BJ (cell line): ENCODE measurements at regions not wholly inside any gene's neighbourhood (a gene's known extent, or its start where the extent isn't known, plus 50 kb on each side); places are given as distances from the start of the nearest gene placed in this dataset.
"Not testable (repeated sequence)": the region's sequence is repeated elsewhere in the genome, so short reads cannot be mapped to it uniquely, and the experiment has no call there.

Experiments
- CTCF ChIA-PET: fragments of 350-600 bp; formaldehyde crosslinking; extraction: SDS; loops from one replicate; lab custom pipeline; 2021; ENCODE audit warnings: antibody characterized with exemption, inconsistent platforms; lab: Yijun Ruan, JAX
- POLR2A ChIA-PET: fragments of 300-600 bp; sonication (Branson Sonifier 250); formaldehyde crosslinking; extraction: SDS; loops from one replicate; lab custom pipeline; 2021; ENCODE audit warnings: antibody characterized with exemption; lab: Charles Lee
- DNase-seq: peaks from one replicate; pipeline ENCODE4 v3.0.0-alpha.2; 2011; ENCODE audit warnings: low read depth
- H3K27me3 ChIP-seq: 2 replicates; pipeline ENCODE4 v1.6.0; 2011; ENCODE audit warnings: low read length; ENCODE audit not compliant: control insufficient read depth, insufficient read depth
- H3K36me3 ChIP-seq: 2 replicates; pipeline ENCODE4 v1.5.1; 2011; ENCODE audit warnings: low read length; ENCODE audit not compliant: control insufficient read depth, insufficient read depth
- H3K4me3 ChIP-seq: 2 replicates; pipeline ENCODE4 v1.5.1; 2011; ENCODE audit warnings: low read depth, mild to moderate bottlenecking, control low read depth, low read length
- CTCF ChIP-seq: IDR thresholded peaks from 2 replicates; pipeline ENCODE4 v1.5.1; 2011; ENCODE audit warnings: low read depth, mild to moderate bottlenecking, control low read depth, inconsistent platforms, low read length, moderate library complexity; ENCODE audit not compliant: insufficient read depth

DNA sequence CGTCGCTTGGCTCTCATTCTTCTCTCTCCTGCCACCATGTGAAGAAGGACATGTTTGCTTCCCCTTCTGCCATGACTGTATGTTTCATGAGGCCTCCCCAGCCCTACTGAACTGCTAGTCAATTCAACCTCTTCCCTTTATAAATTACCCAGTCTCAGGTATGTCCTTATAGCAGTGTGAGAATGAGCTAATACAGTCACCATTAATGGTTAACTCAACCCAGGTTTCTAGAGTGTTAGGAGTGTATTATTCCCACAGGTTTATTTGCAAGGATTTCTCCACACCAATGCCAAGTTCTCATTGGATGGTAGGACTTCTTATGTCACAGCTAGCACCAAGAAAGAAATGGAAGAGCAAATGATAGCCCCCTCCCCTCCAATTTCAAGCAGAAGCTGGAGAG is 71.9 kb downstream of the DYNAP start:
- Histone ChIP-seq H3K27me3 (peaks cover 2% of the 10 kb centered on the region; the same call in 1 of the 2 replicates), H3K36me3 (no peaks in the 10 kb centered on the region), H3K4me3 (no peak overlapping the region)
- TF ChIP-seq CTCF, result no peak
- DNase-seq, result no peak
- POLR2A ChIA-PET, result no interaction called here
- CTCF ChIA-PET, result interaction anchor here (1.7 to 2.3 kb wide), 2 partner anchors 9 to 219 kb away, joined by 4 to 5 read pairs; no protein-coding TSS in a partner anchor

DNA sequence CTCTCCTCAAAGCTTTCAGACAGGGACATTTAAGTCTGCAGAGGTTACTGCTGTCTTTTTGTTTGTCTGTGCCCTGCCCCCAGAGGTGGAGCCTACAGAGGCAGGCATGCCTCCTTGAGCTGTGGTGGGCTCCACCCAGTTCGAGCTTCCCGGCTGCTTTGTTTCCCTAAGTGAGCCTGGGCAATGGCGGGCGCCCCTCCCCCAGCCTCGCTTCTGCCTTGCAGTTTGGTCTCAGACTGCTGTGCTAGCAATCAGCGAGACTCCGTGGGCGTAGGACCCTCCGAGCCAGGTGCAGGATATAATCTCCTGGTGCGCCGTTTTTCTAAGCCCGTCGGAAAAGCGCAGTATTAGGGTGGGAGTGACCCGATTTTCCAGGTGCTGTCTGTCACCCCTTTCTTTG is 78.7 kb downstream of the DYNAP start:
- CTCF ChIA-PET, result interaction anchor here (0.6 to 2.9 kb wide), 3 partner anchors 9 to 353 kb away, joined by 3 to 16 read pairs (median 7); no protein-coding TSS in a partner anchor

DNA sequence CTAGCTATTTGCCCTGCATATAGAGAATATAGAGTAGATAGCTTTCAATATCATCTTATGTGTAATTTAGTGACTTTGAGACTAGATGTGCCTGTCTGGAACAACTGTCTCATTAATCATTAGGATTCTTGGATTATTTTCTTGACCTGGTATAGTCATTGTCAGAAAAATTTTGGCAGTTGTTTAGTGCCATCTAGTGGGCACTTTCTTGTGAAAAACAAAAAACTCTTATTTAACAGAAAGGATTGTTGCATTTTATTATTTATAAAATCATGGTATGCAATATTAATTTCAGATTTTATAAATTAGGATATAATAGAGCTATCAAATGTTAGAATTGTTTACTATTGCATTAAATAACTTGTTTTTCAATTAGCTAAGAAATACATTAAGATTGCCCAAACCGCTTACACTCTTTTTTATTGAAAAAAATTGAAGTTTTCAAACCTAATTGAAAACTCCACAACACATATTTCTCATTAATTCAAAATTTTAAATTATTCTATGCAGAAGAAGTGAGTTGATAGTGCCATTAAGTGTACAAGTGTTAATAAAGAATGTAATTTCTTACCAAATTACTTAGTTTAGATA is 80.3 kb downstream of the DYNAP start:
- TF ChIP-seq CTCF, result peak; percentile 53
- no peaks in the 10 kb centered on the region for H3K27me3 ChIP-seq
- no peak for DNase-seq

More for the DNA sequence above, 78.7 kb downstream of the DYNAP start:
- H3K4me3 ChIP-seq, POLR2A ChIA-PET, H3K27me3 ChIP-seq, DNase-seq, H3K36me3 ChIP-seq: not testable (repeated sequence)

DNA sequence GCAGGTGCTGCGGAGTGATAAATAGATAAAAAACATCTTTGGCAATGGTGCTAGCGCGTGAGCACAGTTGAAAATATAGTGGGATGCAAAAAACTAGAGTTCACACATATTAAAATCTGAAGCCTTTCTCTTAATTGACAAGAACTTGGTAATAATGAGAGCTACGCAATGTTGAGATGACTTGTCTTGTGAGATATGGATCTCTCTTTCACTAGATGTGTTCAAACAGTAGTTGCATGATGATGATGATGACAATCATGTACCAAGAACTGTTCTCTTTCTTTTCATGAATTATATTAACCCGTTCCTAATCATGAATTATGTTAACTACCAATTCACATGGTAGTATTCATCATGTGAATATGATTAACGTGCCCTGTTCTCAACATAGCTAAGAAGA is 81.1 kb downstream of the DYNAP start:
- POLR2A ChIA-PET, result no interaction called here
- H3K4me3 ChIP-seq, result no peak overlapping the region
- H3K27me3 ChIP-seq, result no peaks in the 10 kb centered on the region
- H3K36me3 ChIP-seq, result no peaks in the 10 kb centered on the region
- TF ChIP-seq CTCF, result no peak
- CTCF ChIA-PET, result interaction anchor here (0.8 to 3.3 kb wide), 13 partner anchors 9 to 319 kb away, joined by 3 to 16 read pairs (median 4); partner anchors contain the start of genes C18orf54 and STARD6
- no peak for DNase-seq

More for the DNA sequence above, 80.3 kb downstream of the DYNAP start:
- POLR2A ChIA-PET, result no interaction called here
- Histone ChIP-seq H3K36me3 (no peaks in the 10 kb centered on the region), H3K4me3 (no peak overlapping the region)
- CTCF ChIA-PET, result interaction anchor here (0.8 to 3.3 kb wide), 22 partner anchors 8 to 514 kb away, joined by 3 to 16 read pairs (median 4); partner anchors contain the start of genes C18orf54 and STARD6

DNA sequence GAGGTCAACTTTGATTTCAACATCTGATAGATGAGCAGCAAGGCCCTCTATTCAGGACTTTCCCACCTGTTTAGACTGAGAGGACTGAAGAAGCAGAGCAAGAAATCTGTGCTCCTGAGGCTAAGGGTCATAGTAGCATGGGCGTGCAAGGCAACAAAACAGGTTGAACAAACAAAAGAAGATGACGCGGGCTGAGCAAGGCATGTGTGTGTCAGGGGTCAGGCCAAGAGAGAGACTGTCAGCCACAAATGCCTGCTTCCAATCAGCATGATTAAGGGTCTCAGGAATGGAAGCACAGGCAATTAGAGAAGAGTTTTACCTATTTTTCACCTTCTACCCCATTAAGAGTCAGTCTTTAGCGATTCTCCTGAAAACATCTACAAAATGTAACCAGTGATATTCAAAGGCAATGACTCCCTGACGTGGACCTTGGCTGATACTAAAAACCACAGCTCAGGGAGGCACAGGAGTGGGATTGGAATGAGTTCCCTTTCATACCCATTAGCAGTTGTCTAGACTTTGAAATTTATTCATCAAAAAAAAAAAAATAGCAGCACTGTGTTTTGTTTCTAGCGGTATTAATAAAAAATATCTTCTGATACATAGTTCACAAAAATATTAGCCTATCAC is 81.9 kb downstream of the DYNAP start:
- POLR2A ChIA-PET, result no interaction called here
- CTCF ChIA-PET, result interaction anchor here (0.6 to 3.3 kb wide), 5 partner anchors 21 to 599 kb away, joined by 3 to 16 read pairs (median 7); no protein-coding TSS in a partner anchor
- no peaks in the 10 kb centered on the region for H3K27me3 ChIP-seq
- no peaks in the 10 kb centered on the region for H3K36me3 ChIP-seq
- no peak for DNase-seq
- no peak overlapping the region for H3K4me3 ChIP-seq
- TF ChIP-seq CTCF, result no peak
